ENCODE measurements at regions not wholly inside any gene's neighbourhood (a gene's known extent, or its start where the extent isn't known, plus 50 kb on each side); places are given as distances from the start of the nearest gene placed in this dataset.

DNA sequence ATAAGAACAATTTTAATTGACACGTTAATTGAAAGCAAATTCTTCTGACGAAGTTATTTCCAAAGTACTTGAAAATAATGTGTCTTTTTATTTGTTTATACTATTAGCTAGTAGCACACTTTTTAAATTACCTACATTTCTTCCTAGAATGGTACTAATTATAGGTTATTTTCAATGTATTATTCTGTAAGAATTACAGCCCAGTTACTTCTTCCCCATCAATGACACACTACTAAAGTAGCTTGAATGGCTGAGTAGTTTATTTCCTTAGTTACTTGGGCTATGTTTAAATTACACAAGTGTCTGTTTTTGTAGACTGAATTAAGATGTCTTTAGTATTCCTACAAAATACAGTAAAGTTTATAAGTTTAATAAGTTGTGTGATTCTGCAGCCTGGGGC lies 217.6 kb upstream of the IL12A start:
- DNase-seq (ENCODE audit: low read depth), result no peak
- H3K4me3 ChIP-seq (ENCODE audit: low read depth, low read length), result no peak overlapping the region
- TF ChIP-seq POLR2A (IDR thresholded peaks at IDR 0.05; ENCODE audit: extremely low read depth, insufficient read length), result no peak
- no peak for TF ChIP-seq MYC (IDR thresholded peaks at IDR 0.05; ENCODE audit: low read depth, low read length)
- TF ChIP-seq, protein P1, sequence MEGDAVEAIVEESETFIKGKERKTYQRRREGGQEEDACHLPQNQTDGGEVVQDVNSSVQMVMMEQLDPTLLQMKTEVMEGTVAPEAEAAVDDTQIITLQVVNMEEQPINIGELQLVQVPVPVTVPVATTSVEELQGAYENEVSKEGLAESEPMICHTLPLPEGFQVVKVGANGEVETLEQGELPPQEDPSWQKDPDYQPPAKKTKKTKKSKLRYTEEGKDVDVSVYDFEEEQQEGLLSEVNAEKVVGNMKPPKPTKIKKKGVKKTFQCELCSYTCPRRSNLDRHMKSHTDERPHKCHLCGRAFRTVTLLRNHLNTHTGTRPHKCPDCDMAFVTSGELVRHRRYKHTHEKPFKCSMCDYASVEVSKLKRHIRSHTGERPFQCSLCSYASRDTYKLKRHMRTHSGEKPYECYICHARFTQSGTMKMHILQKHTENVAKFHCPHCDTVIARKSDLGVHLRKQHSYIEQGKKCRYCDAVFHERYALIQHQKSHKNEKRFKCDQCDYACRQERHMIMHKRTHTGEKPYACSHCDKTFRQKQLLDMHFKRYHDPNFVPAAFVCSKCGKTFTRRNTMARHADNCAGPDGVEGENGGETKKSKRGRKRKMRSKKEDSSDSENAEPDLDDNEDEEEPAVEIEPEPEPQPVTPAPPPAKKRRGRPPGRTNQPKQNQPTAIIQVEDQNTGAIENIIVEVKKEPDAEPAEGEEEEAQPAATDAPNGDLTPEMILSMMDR (IDR thresholded peaks at IDR 0.05; ENCODE audit: low read depth, low read length), result no peak
- TF ChIP-seq, protein P2, sequence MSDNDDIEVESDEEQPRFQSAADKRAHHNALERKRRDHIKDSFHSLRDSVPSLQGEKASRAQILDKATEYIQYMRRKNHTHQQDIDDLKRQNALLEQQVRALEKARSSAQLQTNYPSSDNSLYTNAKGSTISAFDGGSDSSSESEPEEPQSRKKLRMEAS (IDR thresholded peaks at IDR 0.05; ENCODE audit: low read depth, low read length), result no peak

DNA sequence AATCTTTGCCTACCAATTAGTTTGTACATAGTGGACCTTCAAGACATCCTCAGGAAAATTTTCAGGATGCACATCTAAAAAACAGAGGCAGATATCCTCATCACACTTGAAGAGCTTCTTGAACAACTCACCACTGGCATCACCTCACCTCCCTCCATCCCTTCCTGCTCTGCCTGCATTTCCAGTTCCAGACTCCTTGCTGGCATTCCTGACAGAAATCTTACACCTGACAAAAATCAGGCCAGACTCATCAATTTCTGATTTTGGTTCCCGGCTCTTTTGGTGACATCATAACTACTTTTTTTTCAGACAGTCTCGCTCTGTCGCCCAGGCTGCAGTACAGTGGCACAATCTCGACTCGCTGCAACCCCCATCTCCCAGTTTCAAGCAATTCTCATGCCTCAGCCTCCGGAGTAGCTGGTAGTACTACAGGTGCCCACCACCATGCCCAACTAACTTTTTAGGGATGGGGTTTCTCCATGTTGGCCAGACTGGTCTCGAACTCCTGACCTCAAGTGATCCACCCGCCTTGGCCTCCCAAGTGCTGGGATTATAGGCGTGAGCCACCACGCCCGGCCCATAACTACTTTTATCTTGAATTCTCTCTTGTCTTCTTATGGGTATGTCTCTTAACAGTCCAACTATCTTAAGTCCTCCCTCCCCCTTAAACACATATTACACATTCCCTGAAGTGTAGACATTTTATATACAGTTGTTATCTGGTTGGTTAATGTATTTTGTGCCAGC lies 216.6 kb upstream of the IL12A start:
- no peak for DNase-seq (ENCODE audit: low read depth)
- no peak overlapping the region for H3K4me3 ChIP-seq (ENCODE audit: low read depth, low read length)
- no peak for TF ChIP-seq POLR2A (IDR thresholded peaks at IDR 0.05; ENCODE audit: extremely low read depth, insufficient read length)
- TF ChIP-seq, protein P2 (IDR thresholded peaks at IDR 0.05; ENCODE audit: low read depth, low read length), result no peak
- TF ChIP-seq, protein P1 (IDR thresholded peaks at IDR 0.05; ENCODE audit: low read depth, low read length), result no peak
- no peak for TF ChIP-seq MYC (IDR thresholded peaks at IDR 0.05; ENCODE audit: low read depth, low read length)

DNA sequence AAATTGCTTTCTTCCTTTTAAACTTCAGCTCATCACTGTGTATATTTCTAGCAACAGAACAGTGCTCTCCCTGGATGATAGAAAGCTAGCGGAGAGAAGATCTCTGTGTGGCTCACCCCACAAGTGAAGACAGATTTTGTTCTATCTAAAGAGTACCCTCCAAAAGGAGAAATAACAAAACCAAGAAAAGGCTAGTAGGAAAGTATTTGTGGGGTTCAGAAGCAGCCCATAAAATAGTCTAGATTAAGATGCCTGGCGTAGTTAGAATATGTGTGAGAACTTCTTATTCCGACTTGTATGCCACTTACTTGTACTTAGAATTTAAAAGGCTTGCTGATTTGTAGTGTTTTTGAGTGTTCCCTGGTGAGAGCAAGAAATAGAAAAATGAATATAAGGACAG lies 214.9 kb upstream of the IL12A start:
- H3K4me3 ChIP-seq (ENCODE audit: low read depth, low read length), result no peak overlapping the region
- TF ChIP-seq MYC (IDR thresholded peaks at IDR 0.05; ENCODE audit: low read depth, low read length) (no peak), POLR2A (IDR thresholded peaks at IDR 0.05; ENCODE audit: extremely low read depth, insufficient read length) (no peak)
- TF ChIP-seq, protein P1 (IDR thresholded peaks at IDR 0.05; ENCODE audit: low read depth, low read length), result no peak
- TF ChIP-seq, protein P2 (IDR thresholded peaks at IDR 0.05; ENCODE audit: low read depth, low read length), result no peak
- no peak for DNase-seq (ENCODE audit: low read depth)

DNA sequence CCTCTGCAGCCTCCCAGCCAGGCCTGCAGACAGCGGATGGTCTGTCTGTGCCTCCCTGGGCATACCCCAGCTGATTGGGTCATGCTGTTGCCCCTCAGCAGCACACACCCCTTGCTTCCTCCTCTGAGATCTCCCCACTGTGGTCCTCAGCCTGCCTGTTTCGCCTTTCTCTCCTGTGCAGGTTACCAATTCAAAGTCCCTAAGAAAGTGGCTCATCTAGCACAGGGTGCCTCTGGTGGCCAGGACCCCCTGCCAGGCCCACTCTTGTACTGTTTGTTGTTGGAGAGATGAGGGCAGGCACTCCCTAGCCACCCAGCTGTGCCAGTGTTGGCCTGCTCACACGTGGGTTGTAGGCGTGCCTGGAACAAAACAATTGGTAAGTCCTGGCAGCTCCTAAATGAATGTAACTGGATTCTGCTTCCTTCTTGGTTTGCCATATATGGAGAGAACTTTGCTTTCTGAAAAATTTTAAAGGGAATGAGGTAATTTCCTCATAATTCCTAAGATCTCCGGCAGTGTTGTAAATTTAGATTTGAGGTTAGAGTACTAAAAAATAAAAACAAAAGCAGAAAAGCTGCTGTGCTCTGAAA lies 213.2 kb upstream of the IL12A start:
- DNase-seq (ENCODE audit: low read depth), result no peak
- TF ChIP-seq, protein P1 (IDR thresholded peaks at IDR 0.05; ENCODE audit: low read depth, low read length), result no peak
- TF ChIP-seq POLR2A (IDR thresholded peaks at IDR 0.05; ENCODE audit: extremely low read depth, insufficient read length) (no peak), MYC (IDR thresholded peaks at IDR 0.05; ENCODE audit: low read depth, low read length) (no peak)
- TF ChIP-seq, protein P2 (IDR thresholded peaks at IDR 0.05; ENCODE audit: low read depth, low read length), result no peak
- no peak overlapping the region for H3K4me3 ChIP-seq (ENCODE audit: low read depth, low read length)

DNA sequence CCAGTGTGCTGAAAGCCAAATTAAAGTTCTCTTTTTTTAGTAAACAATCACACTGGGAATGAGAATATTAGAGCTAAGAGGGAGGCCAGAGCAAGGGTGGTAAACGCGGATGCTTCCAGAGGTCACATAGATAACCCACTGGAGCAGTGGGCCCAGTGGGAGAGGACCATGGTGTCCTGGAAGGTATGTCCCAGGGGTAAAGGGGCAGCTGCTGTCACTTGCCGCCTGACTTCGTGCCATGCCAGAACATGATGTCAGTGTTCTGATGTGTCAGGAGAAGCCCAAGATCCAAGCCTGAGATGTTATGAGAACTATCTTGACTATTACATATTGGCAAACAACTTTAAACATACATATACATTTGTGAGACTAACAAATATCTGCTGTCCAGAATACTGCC lies 211.9 kb upstream of the IL12A start:
- DNase-seq (ENCODE audit: low read depth), result no peak
- H3K4me3 ChIP-seq (ENCODE audit: low read depth, low read length), result no peak overlapping the region
- TF ChIP-seq, protein P1 (IDR thresholded peaks at IDR 0.05; ENCODE audit: low read depth, low read length), result no peak
- TF ChIP-seq, protein P2 (IDR thresholded peaks at IDR 0.05; ENCODE audit: low read depth, low read length), result no peak
- TF ChIP-seq POLR2A (IDR thresholded peaks at IDR 0.05; ENCODE audit: extremely low read depth, insufficient read length) (no peak), MYC (IDR thresholded peaks at IDR 0.05; ENCODE audit: low read depth, low read length) (no peak)

Measured in NB4 (cell line).